NT2/D1 (cell line): ENCODE measurements at regions not wholly inside any gene's neighbourhood (a gene's known extent, or its start where the extent isn't known, plus 50 kb on each side); places are given as distances from the start of the nearest gene placed in this dataset.

Experiments
- SUZ12 ChIP-seq: IDR thresholded peaks from 2 replicates; pipeline ENCODE4 v1.6.1; 2011; ENCODE audit not compliant: insufficient read length, insufficient read depth; ENCODE audit errors: extremely low read depth
- YY1 ChIP-seq: IDR thresholded peaks from 2 replicates; pipeline ENCODE4 v1.6.1; 2011; ENCODE audit not compliant: insufficient read length, insufficient read depth
- ZNF274 ChIP-seq: IDR thresholded peaks from 2 replicates; pipeline ENCODE4 v1.6.1; 2011; ENCODE audit warnings: mild to moderate bottlenecking, low read depth, low read length

- TF ChIP-seq YY1 (no peak), ZNF274 (no peak), SUZ12 (no peak)
These were observed 714.8 kb downstream of the CCSER2 start for GRCh38 chr10:85043207-85043606.
